Fibroblast of skin of right biceps (primary cell): ENCODE measurements at regions not wholly inside any gene's neighbourhood (a gene's known extent, or its start where the extent isn't known, plus 50 kb on each side); places are given as distances from the start of the nearest gene placed in this dataset.
"Not testable (repeated sequence)": the region's sequence is repeated elsewhere in the genome, so short reads cannot be mapped to it uniquely, and the experiment has no call there.

Experiments used
- DNase-seq: peaks from one replicate; pipeline ENCODE4 v3.0.0-alpha.2; 2013

- DNase-seq, result not testable (repeated sequence)
Observed at GRCh38 chrY:18599606-18600005, 53.1 kb downstream of the HSFY1 start.

GRCh38 chrY:18601287-18601686, 54.8 kb downstream of the HSFY1 start:
- not testable (repeated sequence) for DNase-seq

GRCh38 chrY:18606251-18606650, 59.7 kb downstream of the HSFY1 start:
- DNase-seq, result not testable (repeated sequence)

- not testable (repeated sequence) for DNase-seq
Observed at GRCh38 chrY:18608205-18608604, 61.7 kb downstream of the HSFY1 start.

- DNase-seq, result not testable (repeated sequence)
Observed at GRCh38 chrY:18615809-18616208, 69.3 kb downstream of the HSFY1 start.

- not testable (repeated sequence) for DNase-seq
Observed at GRCh38 chrY:18629805-18630516, 83.4 kb downstream of the HSFY1 start.

GRCh38 chrY:18630571-18630970, 84.1 kb downstream of the HSFY1 start:
- DNase-seq, result not testable (repeated sequence)

- not testable (repeated sequence) for DNase-seq
Observed at GRCh38 chrY:18631610-18632009, 85.1 kb downstream of the HSFY1 start.

- DNase-seq, result no peak
Observed at GRCh38 chrY:18650746-18651145, 104.2 kb downstream of the HSFY1 start.

- DNase-seq, result no peak
Observed at GRCh38 chrY:18664559-18664958, 109.0 kb downstream of the HSFY2 start.

GRCh38 chrY:18669790-18670189, 103.7 kb downstream of the HSFY2 start:
- peak; percentile 0 for DNase-seq

GRCh38 chrY:18671970-18672369, 101.6 kb downstream of the HSFY2 start:
- DNase-seq, result no peak

- not testable (repeated sequence) for DNase-seq
Observed at GRCh38 chrY:18686027-18686426, 87.5 kb downstream of the HSFY2 start.

- not testable (repeated sequence) for DNase-seq
Observed at GRCh38 chrY:18688362-18688761, 85.2 kb downstream of the HSFY2 start.

- not testable (repeated sequence) for DNase-seq
Observed at GRCh38 chrY:18689420-18689819, 84.1 kb downstream of the HSFY2 start.

- not testable (repeated sequence) for DNase-seq
Observed at GRCh38 chrY:18689890-18690593, 83.5 kb downstream of the HSFY2 start.

- not testable (repeated sequence) for DNase-seq
Observed at GRCh38 chrY:18696788-18697187, 76.7 kb downstream of the HSFY2 start.

GRCh38 chrY:18704198-18704597, 69.3 kb downstream of the HSFY2 start:
- DNase-seq, result not testable (repeated sequence)

- DNase-seq, result not testable (repeated sequence)
Observed at GRCh38 chrY:18711785-18712184, 61.8 kb downstream of the HSFY2 start.

GRCh38 chrY:18713760-18714159, 59.8 kb downstream of the HSFY2 start:
- not testable (repeated sequence) for DNase-seq

- not testable (repeated sequence) for DNase-seq
Observed at GRCh38 chrY:18718714-18719113, 54.8 kb downstream of the HSFY2 start.

GRCh38 chrY:18720395-18720794, 53.1 kb downstream of the HSFY2 start:
- DNase-seq, result not testable (repeated sequence)
